A673 (cell line): ENCODE measurements at regions not wholly inside any gene's neighbourhood (a gene's known extent, or its start where the extent isn't known, plus 50 kb on each side); places are given as distances from the start of the nearest gene placed in this dataset.

Experiments
- BruUV-seq: library from RNA; stranded (reverse); fragments of 400-500 nt; replicated peaks from 2 replicates; lab custom pipeline; 2021; lab: Mats Ljungman, UMichigan
- CTCF ChIA-PET: fragments of 300-600 bp; sonication (Branson Sonifier 250); formaldehyde crosslinking; loops from one replicate; lab custom pipeline; 2022; ENCODE audit warnings: antibody characterized with exemption; lab: Charles Lee
- POLR2A ChIA-PET: fragments of 300-600 bp; sonication (Branson Sonifier 250); formaldehyde crosslinking; loops from one replicate; lab custom pipeline; 2022; ENCODE audit warnings: antibody characterized with exemption; ENCODE audit not compliant: low non-redundant PET; lab: Charles Lee
- DNase-seq: peaks from one replicate; pipeline ENCODE4 v3.0.0-alpha.2; 2015; ENCODE audit warnings: low spot score
- H3K27ac ChIP-seq: fragments of 200-600 bp; sonication (generic); 2 replicates; pipeline ENCODE4 v1.5.1; 2016; ENCODE audit warnings: mixed run types, low read depth, mild to moderate bottlenecking, mixed read lengths, antibody characterized with exemption, low read length; ENCODE audit not compliant: poor library complexity, severe bottlenecking
- H3K27me3 ChIP-seq: fragments of 200-600 bp; sonication (generic); replicated peaks from 2 replicates; pipeline ENCODE4 v1.6.1; 2017; ENCODE audit warnings: mixed run types, low read depth, mild to moderate bottlenecking, mixed read lengths, antibody characterized with exemption, low read length; ENCODE audit not compliant: insufficient read depth, poor library complexity
- H3K36me3 ChIP-seq: fragments of 200-600 bp; sonication (generic); 2 replicates; pipeline ENCODE4 v1.6.1; 2016; ENCODE audit warnings: mixed run types, mild to moderate bottlenecking, mixed read lengths, antibody characterized with exemption, low read length; ENCODE audit not compliant: insufficient read depth, poor library complexity, severe bottlenecking
- H3K4me1 ChIP-seq: fragments of 200-600 bp; sonication (generic); 2 replicates; pipeline ENCODE4 v1.6.1; 2017; ENCODE audit warnings: mixed run types, mild to moderate bottlenecking, mixed read lengths, antibody characterized with exemption, low read length; ENCODE audit not compliant: insufficient read depth, poor library complexity, severe bottlenecking
- H3K4me3 ChIP-seq: fragments of 200-600 bp; sonication (generic); 2 replicates; pipeline ENCODE4 v1.5.1; 2016; ENCODE audit warnings: low read depth, mixed run types, mild to moderate bottlenecking, mixed read lengths, low read length; ENCODE audit not compliant: poor library complexity, severe bottlenecking
- H3K9me3 ChIP-seq: fragments of 200-600 bp; sonication (generic); 2 replicates; pipeline ENCODE4 v1.6.1; 2016; ENCODE audit warnings: mixed run types, low read depth, mild to moderate bottlenecking, mixed read lengths, antibody characterized with exemption, low read length; ENCODE audit not compliant: poor library complexity, severe bottlenecking
- CTCF ChIP-seq: fragments of 300-800, 200-600 bp; sonication (generic); conservative IDR thresholded peaks from 2 replicates; pipeline ENCODE4 v1.5.1; 2017; ENCODE audit warnings: low read depth, mild to moderate bottlenecking, antibody characterized with exemption, low read length, moderate library complexity, mixed read lengths
- EZH2 ChIP-seq: fragments of 200-600 bp; sonication (generic); IDR thresholded peaks from 2 replicates; pipeline ENCODE4 v1.6.1; 2017; ENCODE audit warnings: borderline replicate concordance, low read depth, mild to moderate bottlenecking, mixed read lengths, antibody characterized with exemption, low read length; ENCODE audit not compliant: poor library complexity, severe bottlenecking
- intact Hi-C: fragments of 100-400 bp; cut with micrococcal nuclease; formaldehyde crosslinking; loops from one replicate; pipeline ENCODE4 v1.10.0; 2022; ENCODE audit not compliant: unreplicated experiment

GRCh38 chr16:47854737-47855136 is 301.1 kb downstream of the ABCC12 start:
- Histone ChIP-seq H3K4me3 (no peak overlapping the region), H3K4me1 (no peaks in the 10 kb centered on the region), H3K36me3 (no peaks in the 10 kb centered on the region), H3K9me3 (no peaks in the 10 kb centered on the region), H3K27ac (no peak overlapping the region), H3K27me3 (peaks cover 6% of the 10 kb centered on the region)
- DNase-seq: no peak
- no TSS peak for BruUV-seq
- ChIA-PET POLR2A (no interaction called here), CTCF (no interaction called here)
- intact Hi-C loops: no loop called here
- TF ChIP-seq EZH2 (no peak), CTCF (no peak)

DNA sequence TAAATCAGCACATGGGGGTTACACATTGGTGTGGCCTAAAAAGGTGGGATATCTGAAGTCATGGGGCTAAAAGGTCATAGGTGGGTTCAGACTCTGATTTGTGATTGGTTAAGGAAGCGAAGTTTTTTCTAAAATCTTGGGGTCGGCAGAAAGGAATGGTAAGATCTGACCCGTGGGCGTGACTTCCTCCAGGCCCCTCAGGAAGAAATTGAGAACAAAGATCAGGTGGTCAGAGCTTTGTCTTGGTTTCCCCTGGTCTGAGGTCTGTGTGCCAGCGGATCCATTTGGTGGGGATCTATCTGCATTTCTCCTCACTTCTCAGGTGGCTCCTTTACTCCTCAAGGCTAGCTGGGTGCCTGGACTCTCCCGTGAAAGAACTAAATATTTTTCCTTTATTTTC is 302.8 kb downstream of the ABCC12 start:
- H3K9me3 ChIP-seq: no peaks in the 10 kb centered on the region
- intact Hi-C loops: no loop called here
- H3K4me3 ChIP-seq: no peak overlapping the region
- no peak overlapping the region for H3K27ac ChIP-seq
- CTCF ChIA-PET: no interaction called here
- TF ChIP-seq EZH2 (no peak), CTCF (no peak)
- no TSS peak for BruUV-seq
- POLR2A ChIA-PET: no interaction called here
- DNase-seq: no peak
- no peaks in the 10 kb centered on the region for H3K36me3 ChIP-seq
- no peaks in the 10 kb centered on the region for H3K27me3 ChIP-seq
- no peaks in the 10 kb centered on the region for H3K4me1 ChIP-seq

GRCh38 chr16:47851146-47851545 is 304.6 kb downstream of the ABCC12 start:
- Histone ChIP-seq H3K36me3 (no peaks in the 10 kb centered on the region), H3K4me3 (no peak overlapping the region), H3K27me3 (no peaks in the 10 kb centered on the region), H3K9me3 (no peaks in the 10 kb centered on the region), H3K4me1 (no peaks in the 10 kb centered on the region), H3K27ac (no peak overlapping the region)
- intact Hi-C loops: no loop called here
- no TSS peak for BruUV-seq
- ChIA-PET CTCF (no interaction called here), POLR2A (no interaction called here)
- no peak for DNase-seq
- TF ChIP-seq EZH2 (no peak), CTCF (no peak)
